PC-9 (cell line): ENCODE measurements at regions not wholly inside any gene's neighbourhood (a gene's known extent, or its start where the extent isn't known, plus 50 kb on each side); places are given as distances from the start of the nearest gene placed in this dataset.

Experiments used
- BruUV-seq: library from RNA; stranded (reverse); fragments of 400-500 nt; replicated peaks from 2 replicates; lab custom pipeline; 2021; lab: Mats Ljungman, UMichigan
- CTCF ChIA-PET: fragments of 300-600 bp; sonication (Branson Sonifier 250); formaldehyde crosslinking; loops from one replicate; lab custom pipeline; 2022; ENCODE audit warnings: antibody characterized with exemption; lab: Charles Lee
- POLR2A ChIA-PET: fragments of 300-600 bp; sonication (Branson Sonifier 250); formaldehyde crosslinking; loops from one replicate; lab custom pipeline; 2022; ENCODE audit warnings: antibody characterized with exemption; ENCODE audit not compliant: unreplicated experiment; lab: Charles Lee
- DNase-seq, 2 experiments: peaks; one replicate each; pipeline versions ENCODE4 v3.0.0 to v3.0.0-alpha.2; 2015 to 2022; ENCODE audit warnings: mixed read lengths in 1 of 2
- H2AFZ ChIP-seq: fragments of 200-600 bp; sonication (generic); 2 replicates; pipeline ENCODE4 v1.8.1; 2017; ENCODE audit warnings: antibody characterized with exemption
- H3F3A ChIP-seq: fragments of 200-600 bp; sonication (generic); 2 replicates; pipeline ENCODE4 v1.8.1; 2017; ENCODE audit warnings: antibody characterized with exemption, mild to moderate bottlenecking, low read depth; ENCODE audit not compliant: insufficient read depth
- H3K27ac ChIP-seq: fragments of 200-600 bp; sonication (generic); 2 replicates; pipeline ENCODE4 v1.6.1; 2016; ENCODE audit warnings: mixed run types
- H3K27me3 ChIP-seq: fragments of 200-600 bp; sonication (generic); 2 replicates; pipeline ENCODE4 v1.6.1; 2016; ENCODE audit warnings: low read depth, mixed run types; ENCODE audit not compliant: insufficient read depth
- H3K36me3 ChIP-seq: fragments of 200-600 bp; sonication (generic); 2 replicates; pipeline ENCODE4 v1.6.1; 2016; ENCODE audit warnings: low read depth, mixed run types
- H3K4me1 ChIP-seq: fragments of 200-600 bp; sonication (generic); replicated peaks from 2 replicates; pipeline ENCODE4 v1.6.1; 2016; ENCODE audit warnings: mixed run types; ENCODE audit not compliant: insufficient read depth
- H3K4me2 ChIP-seq: fragments of 200-600 bp; sonication (generic); 2 replicates; pipeline ENCODE4 v1.6.1; 2017; ENCODE audit warnings: mixed run types
- H3K4me3 ChIP-seq: fragments of 200-600 bp; sonication (generic); 2 replicates; pipeline ENCODE4 v1.6.1; 2016; ENCODE audit warnings: mixed run types
- H3K79me2 ChIP-seq: fragments of 200-600 bp; sonication (generic); 2 replicates; pipeline ENCODE4 v1.6.1; 2017; ENCODE audit warnings: low read depth, mixed run types
- H3K9me2 ChIP-seq: fragments of 200-600 bp; sonication (generic); 2 replicates; pipeline ENCODE4 v1.8.1; 2017; ENCODE audit warnings: mild to moderate bottlenecking; ENCODE audit not compliant: insufficient read depth
- H3K9me3 ChIP-seq: fragments of 200-600 bp; sonication (generic); 2 replicates; pipeline ENCODE4 v1.8.1; 2016; ENCODE audit warnings: low read depth; ENCODE audit not compliant: insufficient read depth
- H4K20me1 ChIP-seq: fragments of 200-600 bp; sonication (generic); 2 replicates; pipeline ENCODE4 v1.8.1; 2017; ENCODE audit not compliant: insufficient read depth
- CTCF ChIP-seq: fragments of 200-600 bp; sonication (generic); conservative IDR thresholded peaks from 2 replicates; pipeline ENCODE4 v1.6.1; 2017; ENCODE audit warnings: mixed run types, antibody characterized with exemption, mild to moderate bottlenecking, moderate library complexity
- EZH2 ChIP-seq: fragments of 200-600 bp; sonication (generic); IDR thresholded peaks from 2 replicates; pipeline ENCODE4 v1.8.0; 2017; ENCODE audit warnings: antibody characterized with exemption, low read depth
- intact Hi-C: fragments of 100-400 bp; cut with micrococcal nuclease; formaldehyde crosslinking; loops from one replicate; pipeline ENCODE4 v1.10.0; 2022; ENCODE audit not compliant: unreplicated experiment

- Histone ChIP-seq H3F3A (no peaks in the 10 kb centered on the region), H2AFZ (no peak overlapping the region), H3K4me3 (no peak overlapping the region), H3K27me3 (peaks cover 15% of the 10 kb centered on the region; the same call in 1 of the 2 replicates), H3K9me3 (no peaks in the 10 kb centered on the region), H3K4me2 (no peak overlapping the region), H4K20me1 (no peaks in the 10 kb centered on the region), H3K27ac (no peak overlapping the region), H3K36me3 (no peaks in the 10 kb centered on the region), H3K9me2 (no peaks in the 10 kb centered on the region), H3K79me2 (no peaks in the 10 kb centered on the region), H3K4me1 (no peaks in the 10 kb centered on the region)
- TF ChIP-seq CTCF, result no peak
- TF ChIP-seq EZH2, result no peak
- ChIA-PET POLR2A (no interaction called here), CTCF (no interaction called here)
- BruUV-seq, result no TSS peak
- DNase-seq, result no peak
- intact Hi-C loops, result no loop called here
Measured at GRCh38 chr4:24328310-24328709, 256.0 kb downstream of the DHX15 start.

GRCh38 chr4:24322995-24323394, 261.4 kb downstream of the DHX15 start:
- H3K27ac ChIP-seq, result no peak overlapping the region
- BruUV-seq, result no TSS peak
- H3K9me3 ChIP-seq, result no peaks in the 10 kb centered on the region

GRCh38 chr4:24322511-24322910, 261.8 kb downstream of the DHX15 start:
- Histone ChIP-seq H3K27ac (no peak overlapping the region), H3K27me3 (peaks cover 52% of the 10 kb centered on the region), H3K9me3 (no peaks in the 10 kb centered on the region), H3K79me2 (no peaks in the 10 kb centered on the region), H4K20me1 (no peaks in the 10 kb centered on the region), H3K4me1 (no peaks in the 10 kb centered on the region), H3K4me2 (no peak overlapping the region), H2AFZ (no peak overlapping the region), H3K9me2 (no peaks in the 10 kb centered on the region), H3K36me3 (no peaks in the 10 kb centered on the region), H3K4me3 (no peak overlapping the region), H3F3A (no peaks in the 10 kb centered on the region)
- BruUV-seq, result no TSS peak
- DNase-seq, result no peak
- CTCF ChIA-PET, result no interaction called here
- TF ChIP-seq EZH2 (no peak), CTCF (no peak)
- POLR2A ChIA-PET, result no interaction called here
- intact Hi-C loops, result no loop called here

More at GRCh38 chr4:24322995-24323394, 261.4 kb downstream of the DHX15 start:
- no peaks in the 10 kb centered on the region for H3K9me2 ChIP-seq
- H3K4me1 ChIP-seq, result no peaks in the 10 kb centered on the region
- TF ChIP-seq EZH2 (no peak), CTCF (no peak)
- H3K36me3 ChIP-seq, result no peaks in the 10 kb centered on the region
- no peaks in the 10 kb centered on the region for H4K20me1 ChIP-seq
- POLR2A ChIA-PET, result no interaction called here
- no peak overlapping the region for H3K4me2 ChIP-seq
- intact Hi-C loops, result no loop called here
- H2AFZ ChIP-seq, result no peak overlapping the region
- CTCF ChIA-PET, result no interaction called here
- no peaks in the 10 kb centered on the region for H3K79me2 ChIP-seq
- no peak for DNase-seq
- H3F3A ChIP-seq, result no peaks in the 10 kb centered on the region
- no peak overlapping the region for H3K4me3 ChIP-seq
- peaks cover 52% of the 10 kb centered on the region for H3K27me3 ChIP-seq
